ENCODE measurements at regions not wholly inside any gene's neighbourhood (a gene's known extent, or its start where the extent isn't known, plus 50 kb on each side); places are given as distances from the start of the nearest gene placed in this dataset.

- TF ChIP-seq CTCF (IDR thresholded peaks at IDR 0.05) (no peak), POLR2A (IDR thresholded peaks at IDR 0.05) (no peak)
Observed at GRCh38 chr6:127013865-127014264, 104.6 kb upstream of the RSPO3 start.
